Suprapubic skin (tissue), 4 donors: ENCODE measurements at regions not wholly inside any gene's neighbourhood (a gene's known extent, or its start where the extent isn't known, plus 50 kb on each side); places are given as distances from the start of the nearest gene placed in this dataset.

Experiments
- EP300 ChIP-seq: sonication (generic); formaldehyde crosslinking; IDR thresholded peaks from one replicate; pipeline ENCODE4 v1.6.1; 2017; ENCODE audit warnings: antibody characterized with exemption
- POLR2A ChIP-seq, 2 donors: fragments of 450-650 bp; IDR thresholded peaks; one replicate each; pipeline ENCODE4 v1.6.1; 2017; ENCODE audit warnings: antibody characterized with exemption in 2 of 2, mild to moderate bottlenecking in 2 of 2, moderate library complexity in 2 of 2
- POLR2AphosphoS5 ChIP-seq, 3 donors: sonication (generic); formaldehyde crosslinking; IDR thresholded peaks; one replicate each; pipeline ENCODE4 v1.6.1; 2017; ENCODE audit warnings: antibody characterized with exemption in 3 of 3
- TF ChIP-seq, protein P1 (sequence below), 2 donors: fragments of 200-600 bp in 1 of 2; fragments of 450-650 bp in 1 of 2; sonication (generic) in 1 of 2; IDR thresholded peaks; one replicate each; pipeline ENCODE4 v1.5.1; 2016 to 2019; ENCODE audit warnings: antibody characterized with exemption in 2 of 2, mild to moderate bottlenecking in 1 of 2, moderate library complexity in 1 of 2

DNA sequence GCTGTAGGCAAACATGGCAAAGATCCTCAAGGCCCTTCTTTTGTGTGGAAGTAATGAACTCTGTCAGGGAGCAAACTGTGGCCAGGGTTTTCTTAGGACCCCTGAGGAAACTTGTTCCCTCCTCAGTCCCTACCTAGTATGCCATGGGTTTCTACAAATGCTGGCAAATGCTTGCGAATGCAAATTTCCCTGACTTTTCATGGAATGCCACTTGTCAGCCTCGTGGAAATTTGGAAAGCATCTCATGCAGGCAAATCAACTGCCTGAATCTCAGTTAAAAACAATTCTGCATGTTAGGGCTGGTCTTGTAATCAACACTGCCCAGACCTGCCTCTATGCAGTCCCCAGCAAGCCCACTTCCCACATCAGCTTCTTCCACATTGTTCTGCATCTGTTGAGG lies 334.9 kb upstream of the AJAP1 start:
- no peak for TF ChIP-seq POLR2A (IDR thresholded peaks at IDR 0.05)
- TF ChIP-seq, protein P1, sequence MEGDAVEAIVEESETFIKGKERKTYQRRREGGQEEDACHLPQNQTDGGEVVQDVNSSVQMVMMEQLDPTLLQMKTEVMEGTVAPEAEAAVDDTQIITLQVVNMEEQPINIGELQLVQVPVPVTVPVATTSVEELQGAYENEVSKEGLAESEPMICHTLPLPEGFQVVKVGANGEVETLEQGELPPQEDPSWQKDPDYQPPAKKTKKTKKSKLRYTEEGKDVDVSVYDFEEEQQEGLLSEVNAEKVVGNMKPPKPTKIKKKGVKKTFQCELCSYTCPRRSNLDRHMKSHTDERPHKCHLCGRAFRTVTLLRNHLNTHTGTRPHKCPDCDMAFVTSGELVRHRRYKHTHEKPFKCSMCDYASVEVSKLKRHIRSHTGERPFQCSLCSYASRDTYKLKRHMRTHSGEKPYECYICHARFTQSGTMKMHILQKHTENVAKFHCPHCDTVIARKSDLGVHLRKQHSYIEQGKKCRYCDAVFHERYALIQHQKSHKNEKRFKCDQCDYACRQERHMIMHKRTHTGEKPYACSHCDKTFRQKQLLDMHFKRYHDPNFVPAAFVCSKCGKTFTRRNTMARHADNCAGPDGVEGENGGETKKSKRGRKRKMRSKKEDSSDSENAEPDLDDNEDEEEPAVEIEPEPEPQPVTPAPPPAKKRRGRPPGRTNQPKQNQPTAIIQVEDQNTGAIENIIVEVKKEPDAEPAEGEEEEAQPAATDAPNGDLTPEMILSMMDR (IDR thresholded peaks at IDR 0.05), result no peak
- no peak for TF ChIP-seq EP300
- TF ChIP-seq POLR2AphosphoS5 (IDR thresholded peaks at IDR 0.05), result no peak
